GM23248 (cell line): ENCODE measurements at regions not wholly inside any gene's neighbourhood (a gene's known extent, or its start where the extent isn't known, plus 50 kb on each side); places are given as distances from the start of the nearest gene placed in this dataset.

Experiments
- DNase-seq: peaks from one replicate; pipeline ENCODE4 v3.0.0-alpha.2; 2015
- H2AFZ ChIP-seq: fragments of 200-600 bp; sonication (generic); 2 replicates; pipeline ENCODE4 v1.6.1; 2016; ENCODE audit warnings: antibody characterized with exemption
- H3F3A ChIP-seq: fragments of 200-600 bp; sonication (generic); 2 replicates; pipeline ENCODE4 v1.6.1; 2016; ENCODE audit warnings: mild to moderate bottlenecking, antibody characterized with exemption, mixed run types; ENCODE audit not compliant: insufficient read depth
- H3K27ac ChIP-seq: fragments of 200-600 bp; sonication (generic); 2 replicates; pipeline ENCODE4 v1.5.1; 2016; ENCODE audit warnings: mild to moderate bottlenecking
- H3K27me3 ChIP-seq: fragments of 200-600 bp; sonication (generic); replicated peaks from 2 replicates; pipeline ENCODE4 v1.6.1; 2016; ENCODE audit warnings: mild to moderate bottlenecking; ENCODE audit not compliant: insufficient read depth
- H3K36me3 ChIP-seq: fragments of 200-600 bp; sonication (generic); 2 replicates; pipeline ENCODE4 v1.6.1; 2016; ENCODE audit warnings: low read depth, mild to moderate bottlenecking
- H3K4me1 ChIP-seq: fragments of 200-600 bp; sonication (generic); 2 replicates; pipeline ENCODE4 v1.6.1; 2016; ENCODE audit warnings: mild to moderate bottlenecking; ENCODE audit not compliant: insufficient read depth
- H3K4me2 ChIP-seq: fragments of 200-600 bp; sonication (generic); one replicate; pipeline ENCODE4 v1.6.1; 2016; ENCODE audit warnings: mild to moderate bottlenecking; ENCODE audit not compliant: unreplicated experiment
- H3K4me3 ChIP-seq: fragments of 200-600 bp; sonication (generic); 2 replicates; pipeline ENCODE4 v1.5.1; 2016; ENCODE audit warnings: mild to moderate bottlenecking
- H3K79me2 ChIP-seq: fragments of 200-600 bp; sonication (generic); 2 replicates; pipeline ENCODE4 v1.6.1; 2016; ENCODE audit warnings: mild to moderate bottlenecking; ENCODE audit not compliant: insufficient read depth
- H3K9ac ChIP-seq: fragments of 200-600 bp; sonication (generic); 2 replicates; pipeline ENCODE4 v1.6.1; 2016; ENCODE audit warnings: mild to moderate bottlenecking
- H3K9me2 ChIP-seq: fragments of 200-600 bp; sonication (generic); 2 replicates; pipeline ENCODE4 v1.6.1; 2016; ENCODE audit warnings: mixed run types, mild to moderate bottlenecking, moderate library complexity; ENCODE audit not compliant: insufficient read depth
- H3K9me3 ChIP-seq: fragments of 200-600 bp; sonication (generic); one replicate; pipeline ENCODE4 v1.6.1; 2017; ENCODE audit warnings: low read depth
- H4K20me1 ChIP-seq: fragments of 200-600 bp; sonication (generic); 2 replicates; pipeline ENCODE4 v1.6.0; 2016; ENCODE audit not compliant: insufficient read depth
- EZH2 ChIP-seq: fragments of 200-600 bp; sonication (generic); IDR thresholded peaks from 2 replicates; pipeline ENCODE4 v1.6.1; 2018; ENCODE audit warnings: antibody characterized with exemption, mild to moderate bottlenecking; ENCODE audit not compliant: insufficient read depth, poor library complexity, severe bottlenecking
- EZH2phosphoT487 ChIP-seq: fragments of 200-600 bp; sonication (generic); IDR thresholded peaks from 2 replicates; pipeline ENCODE4 v1.6.1; 2018; ENCODE audit warnings: antibody characterized with exemption, moderate library complexity, mild to moderate bottlenecking, low read depth; ENCODE audit not compliant: insufficient read depth
- WGBS, 2 experiments: methylation state at CpG; one replicate each; pipeline ENCODE4 v1.1.6; 2015 to 2017; ENCODE audit warnings: low lambda C conversion rate in 2 of 2, low coverage in 1 of 2; ENCODE audit errors: missing lambda C conversion rate in 2 of 2; 5-methylcytosine and 5-hydroxymethylcytosine counted together
- in situ Hi-C: fragments of 300-500 bp; cut with MboI; formaldehyde crosslinking; loops from 2 replicates; pipeline ENCODE4 v1.15.0; 2020

DNA sequence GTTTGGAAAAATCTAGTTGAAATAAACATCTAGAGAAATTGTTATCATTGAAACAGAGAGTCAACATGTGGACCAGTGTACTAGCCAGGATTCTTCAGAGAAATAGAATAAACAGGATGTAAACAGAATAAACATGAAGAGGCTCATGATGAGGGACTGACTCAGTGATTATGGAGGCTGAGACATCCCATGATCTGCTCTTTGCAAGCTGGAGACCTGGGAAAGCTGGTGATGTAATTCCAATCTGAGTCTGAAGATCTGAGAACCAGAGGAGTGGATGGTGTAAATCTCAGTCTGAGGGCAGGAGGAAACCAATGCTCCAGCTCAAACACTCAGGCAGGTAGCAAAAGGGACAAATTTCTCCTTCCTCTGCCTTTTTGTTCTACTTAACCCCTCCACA is 62.9 kb upstream of the FAM180A start:
- Histone ChIP-seq H2AFZ (no peak overlapping the region), H3K79me2 (no peaks in the 10 kb centered on the region), H3K4me2 (no peak overlapping the region), H3K4me1 (no peaks in the 10 kb centered on the region), H3K9me3 (no peaks in the 10 kb centered on the region), H3K27ac (no peak overlapping the region), H3K27me3 (no peaks in the 10 kb centered on the region), H3K36me3 (no peaks in the 10 kb centered on the region), H3K9ac (no peak overlapping the region), H3K9me2 (no peaks in the 10 kb centered on the region), H4K20me1 (no peaks in the 10 kb centered on the region), H3K4me3 (no peak overlapping the region), H3F3A (no peaks in the 10 kb centered on the region)
- DNase-seq: peak; percentile 55
- in situ Hi-C loops: no loop called here
- no peak for TF ChIP-seq EZH2
- no peak for TF ChIP-seq EZH2phosphoT487

DNA sequence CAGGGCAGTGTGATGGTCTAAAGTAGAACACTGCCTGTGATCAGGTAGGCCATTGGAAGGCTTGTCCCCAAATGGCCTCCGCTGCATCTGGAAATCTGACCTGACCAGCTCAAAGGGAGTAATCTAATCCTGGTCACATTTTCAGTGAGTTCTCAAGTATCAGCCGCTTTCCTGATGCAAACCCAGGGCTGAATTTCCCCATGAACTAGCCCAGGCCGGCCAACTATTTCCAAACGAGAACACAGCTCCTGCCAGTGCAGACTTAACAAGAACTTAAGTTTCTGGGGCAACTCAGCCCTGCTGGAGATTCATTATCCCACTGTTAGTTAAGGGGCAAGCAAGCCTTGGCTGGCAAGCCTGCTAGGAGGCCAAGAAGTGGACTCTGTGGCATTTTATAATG is 59.6 kb upstream of the FAM180A start:
- WGBS, 2 experiments: 47 to 56% methylated on average over 4 of the region's 4 CpGs
- H2AFZ ChIP-seq: 0 out of 2 replicates have a peak overlapping the region, but pooled peaks have one; percentile 55
- no peak for DNase-seq
- no peak overlapping the region for H3K27ac ChIP-seq
- H4K20me1 ChIP-seq: no peaks in the 10 kb centered on the region
- no peak overlapping the region for H3K4me3 ChIP-seq
- H3K27me3 ChIP-seq: no peaks in the 10 kb centered on the region
- H3K9ac ChIP-seq: no peak overlapping the region
- H3K4me2 ChIP-seq: no peak overlapping the region
- in situ Hi-C loops: no loop called here
- no peaks in the 10 kb centered on the region for H3K4me1 ChIP-seq
- no peaks in the 10 kb centered on the region for H3K9me3 ChIP-seq
- no peaks in the 10 kb centered on the region for H3K36me3 ChIP-seq
- TF ChIP-seq EZH2phosphoT487: no peak
- TF ChIP-seq EZH2: no peak
- H3K9me2 ChIP-seq: no peaks in the 10 kb centered on the region
- H3K79me2 ChIP-seq: no peaks in the 10 kb centered on the region
- H3F3A ChIP-seq: no peaks in the 10 kb centered on the region

DNA sequence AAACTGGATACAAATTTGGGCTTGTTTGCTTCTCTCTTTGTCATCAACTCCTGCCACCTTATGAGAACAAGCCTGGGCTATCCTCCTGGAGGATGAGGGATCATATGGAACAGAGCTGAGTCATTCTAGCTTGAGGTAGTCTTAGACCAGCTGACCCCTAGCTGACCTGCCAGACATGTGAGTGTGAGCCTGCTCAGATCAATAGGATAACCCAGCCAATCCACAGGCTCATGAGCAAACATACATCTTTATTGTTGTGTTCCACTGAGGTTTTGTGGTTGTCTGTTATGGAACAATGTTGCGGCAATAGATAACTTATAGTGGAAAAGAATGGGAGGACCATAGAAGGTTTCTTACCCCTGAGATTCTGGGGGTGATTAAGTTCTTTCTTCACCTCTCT is 54.5 kb upstream of the FAM180A start:
- in situ Hi-C loops: loop anchor here (5.0 kb wide), 1 partner anchor 204 kb away; no protein-coding TSS in a partner anchor
- H3K27me3 ChIP-seq: no peaks in the 10 kb centered on the region
- H3K79me2 ChIP-seq: no peaks in the 10 kb centered on the region
- H3K27ac ChIP-seq: no peak overlapping the region
- no peak overlapping the region for H2AFZ ChIP-seq
- H3F3A ChIP-seq: no peaks in the 10 kb centered on the region
- H3K9me3 ChIP-seq: no peaks in the 10 kb centered on the region
- peaks cover 3% of the 10 kb centered on the region; the same call in 1 of the 2 replicates for H3K4me1 ChIP-seq
- H3K9ac ChIP-seq: no peak overlapping the region
- no peaks in the 10 kb centered on the region for H3K9me2 ChIP-seq
- 94 to 100% methylated on average over 1 of the region's 1 CpG for WGBS, 2 experiments
- no peak for DNase-seq
- H3K4me3 ChIP-seq: no peak overlapping the region
- H3K36me3 ChIP-seq: no peaks in the 10 kb centered on the region
- H3K4me2 ChIP-seq: no peak overlapping the region
- no peaks in the 10 kb centered on the region for H4K20me1 ChIP-seq
- TF ChIP-seq EZH2 (no peak), EZH2phosphoT487 (no peak)

- H3K27ac ChIP-seq: no peak overlapping the region
- no peaks in the 10 kb centered on the region for H3F3A ChIP-seq
- H3K4me1 ChIP-seq: peaks cover 3% of the 10 kb centered on the region; the same call in 1 of the 2 replicates
- peak; percentile 46 for DNase-seq
- TF ChIP-seq EZH2phosphoT487 (no peak), EZH2 (no peak)
- H3K79me2 ChIP-seq: no peaks in the 10 kb centered on the region
- no peak overlapping the region for H3K4me3 ChIP-seq
- no peaks in the 10 kb centered on the region for H4K20me1 ChIP-seq
- H2AFZ ChIP-seq: no peak overlapping the region
- H3K4me2 ChIP-seq: no peak overlapping the region
- H3K9me2 ChIP-seq: no peaks in the 10 kb centered on the region
- H3K27me3 ChIP-seq: no peaks in the 10 kb centered on the region
- H3K9me3 ChIP-seq: no peaks in the 10 kb centered on the region
- no peak overlapping the region for H3K9ac ChIP-seq
- 64 to 71% methylated on average over 3 of the region's 3 CpGs for WGBS, 2 experiments
- in situ Hi-C loops: loop anchor here (5.0 kb wide), 1 partner anchor 205 kb away; no protein-coding TSS in a partner anchor
- no peaks in the 10 kb centered on the region for H3K36me3 ChIP-seq
Observed at GRCh38 chr7:135802697-135803096, 54.1 kb upstream of the FAM180A start.

- H3K4me3 ChIP-seq: no peak overlapping the region
- no peak for DNase-seq
- in situ Hi-C loops: loop anchor here (5.0 kb wide), 1 partner anchor 205 kb away; no protein-coding TSS in a partner anchor
- no peaks in the 10 kb centered on the region; the same call in 1 of the 2 replicates for H3F3A ChIP-seq
- H2AFZ ChIP-seq: no peak overlapping the region
- no peaks in the 10 kb centered on the region for H3K36me3 ChIP-seq
- no peak overlapping the region for H3K27ac ChIP-seq
- H3K9me3 ChIP-seq: no peaks in the 10 kb centered on the region
- TF ChIP-seq EZH2 (no peak), EZH2phosphoT487 (no peak)
- no peak overlapping the region for H3K9ac ChIP-seq
- H3K79me2 ChIP-seq: no peaks in the 10 kb centered on the region
- peaks cover 3% of the 10 kb centered on the region for H3K4me1 ChIP-seq
- H3K9me2 ChIP-seq: no peaks in the 10 kb centered on the region
- H3K4me2 ChIP-seq: no peak overlapping the region
- no peaks in the 10 kb centered on the region for H3K27me3 ChIP-seq
- no peaks in the 10 kb centered on the region for H4K20me1 ChIP-seq
- 69 to 76% methylated on average over 6 of the region's 6 CpGs for whole genome bisulfite sequencing, 2 experiments
Observed at GRCh38 chr7:135801877-135802276, 53.3 kb upstream of the FAM180A start.
